ENCODE measurements at regions not wholly inside any gene's neighbourhood (a gene's known extent, or its start where the extent isn't known, plus 50 kb on each side); places are given as distances from the start of the nearest gene placed in this dataset.

DNA sequence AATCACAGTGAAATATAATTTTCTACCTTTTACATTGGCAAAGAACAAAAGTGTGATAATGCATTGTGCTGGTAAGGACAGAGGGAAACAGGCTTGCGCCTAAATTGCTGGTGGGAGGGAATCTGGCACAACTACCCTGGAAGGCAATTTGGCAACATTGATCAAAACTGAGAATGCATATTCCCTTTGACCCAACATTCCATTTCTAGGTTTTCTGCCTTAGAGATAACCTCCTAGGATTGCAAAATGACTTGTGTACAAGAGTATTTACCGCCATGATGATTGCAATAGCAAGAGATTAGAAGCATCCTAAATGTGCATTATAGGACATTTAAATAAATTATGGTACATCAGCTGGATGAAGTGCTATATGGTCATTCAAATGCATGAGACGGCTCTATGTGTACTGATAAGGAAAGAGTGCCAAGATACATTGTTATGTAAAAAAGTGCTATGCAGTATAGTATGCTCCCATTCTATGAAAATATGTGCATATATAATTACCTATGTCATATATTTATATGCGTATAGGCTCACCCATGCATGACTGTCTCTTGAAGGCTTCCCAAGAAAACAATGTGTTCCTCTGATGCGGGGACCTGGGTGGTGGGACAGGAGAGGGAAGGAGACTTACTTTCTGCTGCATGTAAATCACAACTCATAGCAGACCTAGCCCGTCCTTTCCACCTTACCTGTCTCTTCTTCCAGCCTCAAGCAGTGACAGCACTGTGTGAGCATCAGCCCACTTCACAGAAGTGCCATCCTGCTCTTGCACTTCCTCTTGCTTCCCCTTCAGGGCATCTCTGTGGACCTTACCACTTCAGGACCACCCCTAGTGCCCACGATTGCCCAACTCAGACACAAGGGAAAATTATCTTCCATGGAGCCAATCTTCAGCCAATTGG is 249.9 kb upstream of the TLE3 start:
- no peak for DNase-seq (ENCODE audit: low spot score)

DNA sequence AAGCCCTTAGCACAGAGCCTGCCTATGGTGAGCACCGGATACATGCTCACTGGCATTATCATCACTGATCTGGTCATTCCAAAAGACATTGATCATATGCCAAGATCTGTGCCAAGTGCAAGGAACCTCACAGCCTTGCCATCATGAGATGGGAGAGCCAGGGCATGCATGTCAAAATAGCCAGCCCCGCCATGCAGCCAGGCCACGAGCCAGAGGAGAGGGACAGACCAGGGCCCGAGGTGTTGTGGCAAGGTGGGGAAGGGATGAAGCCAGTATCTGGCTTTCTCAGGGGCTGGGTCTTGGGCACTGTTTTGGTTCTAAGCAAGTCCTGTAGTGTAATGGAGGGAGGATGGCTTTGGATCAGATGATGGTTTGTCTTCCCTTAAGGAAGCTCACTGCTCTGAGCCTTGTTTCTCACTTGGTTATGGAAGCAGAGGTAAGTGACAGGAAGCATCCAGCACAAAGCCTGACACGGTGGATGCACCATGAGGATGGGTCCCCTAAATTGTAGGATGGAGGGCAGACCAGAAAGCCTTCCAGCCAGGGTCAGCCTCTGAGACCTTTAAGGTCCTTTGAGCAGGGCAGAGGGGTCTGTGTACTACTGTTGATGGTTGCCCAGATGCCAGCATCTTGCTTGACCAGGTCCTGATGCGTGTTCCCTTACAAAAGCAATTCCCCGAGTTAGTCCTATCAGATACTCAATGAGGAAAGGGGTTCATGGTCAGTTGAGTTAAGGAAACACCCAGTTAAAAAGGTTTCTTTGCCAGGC is 247.7 kb upstream of the TLE3 start:
- DNase-seq (ENCODE audit: low spot score): no peak

- DNase-seq (ENCODE audit: low spot score): no peak
Observed at GRCh38 chr15:70344666-70345065, 246.9 kb upstream of the TLE3 start.

GRCh38 chr15:70343961-70344621 is 246.4 kb upstream of the TLE3 start:
- no peak for DNase-seq (ENCODE audit: low spot score)

DNA sequence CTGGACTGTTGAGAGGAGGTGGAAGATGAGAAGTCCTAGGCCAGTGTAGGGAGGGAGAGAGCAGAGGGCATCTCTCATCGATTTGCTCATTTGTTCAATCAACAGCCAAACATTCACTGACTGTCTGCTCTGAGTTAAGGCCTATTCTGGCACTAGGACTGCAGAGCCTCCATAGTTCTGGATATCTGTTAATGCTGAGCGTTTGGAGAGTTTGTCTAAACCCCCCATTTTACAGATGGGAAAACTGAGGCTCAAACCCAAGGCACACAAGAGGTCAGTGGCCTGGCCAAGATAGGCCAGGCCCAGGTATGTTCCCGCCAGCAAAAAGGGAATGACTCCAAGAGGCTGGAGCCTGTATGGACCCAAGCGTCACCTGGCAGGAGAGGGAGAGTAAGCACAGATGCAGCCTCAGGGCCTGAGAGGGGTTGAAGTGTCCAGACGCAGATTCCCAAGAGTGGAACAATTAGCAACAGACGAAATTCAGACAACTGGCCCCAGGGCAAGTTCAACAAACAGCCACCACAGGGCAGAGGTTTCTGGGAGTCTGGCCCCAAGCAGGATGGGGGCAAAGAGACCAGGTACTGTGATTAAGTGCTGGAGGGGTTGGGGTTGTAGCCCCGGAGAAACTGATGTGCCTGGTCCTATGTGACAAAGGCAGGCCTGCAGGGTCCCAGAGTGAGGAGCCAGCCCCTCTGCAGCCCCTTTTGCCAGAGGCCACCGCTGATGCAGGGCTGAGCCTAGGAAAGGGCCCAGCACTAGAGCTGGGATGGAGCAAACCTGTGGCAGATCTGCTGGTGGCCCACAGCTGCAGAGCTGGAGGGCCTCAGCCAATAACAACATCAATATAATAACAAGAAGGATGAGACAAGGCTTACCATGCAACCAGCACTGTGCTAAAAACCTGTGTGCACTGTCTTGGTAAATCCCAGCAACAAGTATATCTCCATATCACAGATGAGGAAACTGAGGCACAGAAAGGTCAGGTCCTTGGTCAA is 245.1 kb upstream of the TLE3 start:
- no peak for DNase-seq (ENCODE audit: low spot score)

DNA sequence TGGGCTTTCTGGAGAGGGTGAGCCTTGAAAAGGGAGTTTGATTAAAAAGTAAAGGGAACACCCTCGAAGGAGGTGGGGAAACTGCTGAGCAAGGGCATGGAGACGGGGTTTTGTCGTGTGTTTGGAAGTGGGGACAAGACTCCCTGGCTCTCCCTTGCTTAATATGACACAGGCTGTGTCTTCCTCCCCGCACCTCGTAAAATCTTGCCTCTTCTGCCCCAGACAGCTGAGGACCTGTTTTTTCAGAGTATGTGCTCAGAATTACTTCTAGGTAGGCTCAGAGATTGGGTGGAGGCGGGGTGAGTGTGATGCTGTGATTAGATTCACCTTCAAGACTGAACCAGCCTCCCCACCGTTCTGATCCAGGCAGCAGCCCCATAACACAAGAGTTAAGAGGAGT is 244.4 kb upstream of the TLE3 start:
- no peak for DNase-seq (ENCODE audit: low spot score)

DNA sequence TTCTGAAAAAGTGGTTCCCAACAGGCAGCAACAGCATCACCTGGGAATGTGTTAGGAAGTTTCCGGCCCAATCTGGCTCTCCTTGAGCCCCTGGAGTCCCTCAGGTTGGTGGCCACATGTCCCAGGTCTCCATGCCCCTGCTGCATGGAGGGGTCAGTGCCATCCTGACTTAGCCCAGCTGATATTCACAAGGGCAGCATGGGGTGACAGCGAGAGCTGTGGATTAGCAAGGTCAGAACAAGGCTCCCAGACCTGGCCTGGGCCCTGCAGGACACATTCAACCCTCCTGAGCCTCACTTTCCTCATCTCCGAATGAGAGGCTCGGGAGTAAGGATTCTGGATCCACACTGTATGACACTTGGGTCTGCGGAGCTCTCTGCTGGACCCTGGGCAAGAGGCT is 243.8 kb upstream of the TLE3 start:
- no peak for DNase-seq (ENCODE audit: low spot score)

GRCh38 chr15:70340494-70340870 is 242.8 kb upstream of the TLE3 start:
- no peak for DNase-seq (ENCODE audit: low spot score)

DNA sequence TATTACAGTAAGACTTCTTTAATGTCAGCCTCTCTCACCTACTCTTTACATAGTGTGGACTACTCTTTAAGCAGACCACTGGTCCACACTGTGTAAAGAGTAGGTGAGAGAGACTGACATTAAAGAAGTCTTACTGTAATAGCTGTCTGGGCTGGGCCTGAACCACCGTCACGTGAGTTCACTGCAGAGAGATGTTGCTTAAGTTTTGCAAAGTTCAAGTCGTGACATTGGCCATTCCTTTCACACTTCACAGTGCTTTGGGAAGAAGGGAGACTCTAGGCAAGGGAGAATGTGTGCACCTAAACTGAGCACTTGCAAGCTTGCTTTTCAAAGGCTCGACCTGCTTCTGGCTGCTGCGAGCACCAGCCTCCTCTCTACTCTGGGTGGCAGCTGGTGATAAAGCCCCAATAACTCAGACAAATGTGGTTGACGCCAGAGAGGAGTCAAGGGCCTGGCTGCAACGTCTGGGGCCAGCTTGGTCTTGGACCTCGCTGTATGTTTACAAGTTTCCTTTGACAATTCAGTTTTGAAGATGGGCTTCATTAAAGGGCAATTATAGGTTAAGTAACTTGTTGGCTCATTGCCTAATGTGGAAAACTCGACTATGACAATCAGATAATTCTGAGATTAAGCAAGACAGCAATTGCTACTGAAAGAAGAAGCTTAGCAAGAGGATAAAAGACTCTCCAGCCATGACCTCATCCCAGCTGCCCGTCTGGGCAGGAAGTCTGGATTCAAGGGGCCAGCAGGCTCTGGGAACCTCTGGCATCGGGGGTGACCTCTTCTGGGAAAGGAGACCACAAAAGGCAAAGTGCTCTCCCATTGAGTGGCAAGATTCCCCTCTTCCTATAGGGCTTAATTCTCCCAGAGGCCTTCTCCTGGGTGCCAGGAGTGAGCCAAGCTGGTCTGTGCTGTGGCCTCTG is 242.1 kb upstream of the TLE3 start:
- peak; percentile 28 for DNase-seq (ENCODE audit: low spot score)

- peak; percentile 31 for DNase-seq (ENCODE audit: low spot score)
Observed at GRCh38 chr15:70337277-70338186, 239.8 kb upstream of the TLE3 start.

GRCh38 chr15:70336425-70337009 is 238.8 kb upstream of the TLE3 start:
- DNase-seq (ENCODE audit: low spot score): no peak

DNA sequence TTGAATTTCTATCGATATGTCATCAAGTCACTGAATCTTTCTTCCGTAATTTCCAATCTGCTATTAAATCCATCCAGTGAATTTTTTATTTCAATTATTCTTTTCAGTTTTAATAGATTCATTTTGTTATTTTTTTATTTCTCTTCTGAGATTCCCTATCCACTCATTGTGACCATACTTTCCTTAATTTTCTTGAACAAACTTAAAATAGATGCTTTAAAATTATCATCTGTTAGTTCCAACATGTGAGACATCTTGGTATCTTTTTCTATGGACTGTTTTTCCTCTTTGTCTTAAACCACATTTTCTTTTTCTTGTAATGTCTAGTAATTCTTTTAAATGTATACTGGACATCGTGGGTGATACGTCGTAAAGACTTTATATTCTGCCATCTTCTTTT is 236.6 kb upstream of the TLE3 start:
- no peak for DNase-seq (ENCODE audit: low spot score)

GRCh38 chr15:70329179-70329578 is 231.5 kb upstream of the TLE3 start:
- no peak for DNase-seq (ENCODE audit: low spot score)

GRCh38 chr15:70328679-70329115 is 231.0 kb upstream of the TLE3 start:
- no peak for DNase-seq (ENCODE audit: low spot score)

DNA sequence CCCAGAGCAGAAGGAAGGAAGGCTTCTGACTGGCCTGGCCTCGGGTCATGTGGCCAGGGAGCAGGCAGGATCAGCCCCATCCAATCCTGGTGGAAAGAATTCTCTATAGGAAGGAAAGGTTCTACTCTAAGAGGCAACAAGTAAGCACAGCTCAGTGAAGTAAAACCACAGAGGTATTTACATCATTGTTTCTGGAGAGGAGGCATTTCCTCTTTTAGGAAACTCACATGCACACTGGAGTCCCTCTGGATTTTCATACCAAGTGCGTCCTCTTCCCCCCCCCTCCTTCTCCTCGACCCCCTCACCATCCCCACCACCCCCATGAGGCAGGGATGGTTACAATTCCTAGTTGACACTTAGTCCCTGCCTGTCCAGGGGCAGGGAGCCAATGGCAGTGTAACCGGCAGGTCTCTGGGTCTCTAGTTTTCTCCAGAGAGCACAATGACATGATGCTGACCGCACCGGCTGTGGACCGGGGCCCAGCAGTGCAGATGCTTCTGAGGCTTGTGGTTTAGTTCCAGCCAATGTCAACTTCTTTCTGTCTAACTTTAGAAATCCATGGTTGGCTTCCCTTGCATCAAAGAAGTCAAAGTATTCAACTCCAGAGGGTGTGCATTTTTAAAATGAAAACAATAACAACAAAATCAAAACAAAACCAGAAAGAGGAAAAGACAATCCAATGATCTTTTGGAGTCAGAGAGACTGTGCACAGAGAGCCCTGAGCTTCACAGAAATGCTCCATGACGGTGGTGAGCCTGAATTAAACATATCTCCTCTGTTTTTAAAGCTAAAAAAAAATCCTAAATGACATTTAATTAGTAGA is 230.3 kb upstream of the TLE3 start:
- no peak for DNase-seq (ENCODE audit: low spot score)

- no peak for DNase-seq (ENCODE audit: low spot score)
Observed at GRCh38 chr15:70327328-70327855, 229.7 kb upstream of the TLE3 start.
